WI38 (cell line): ENCODE measurements at regions not wholly inside any gene's neighbourhood (a gene's known extent, or its start where the extent isn't known, plus 50 kb on each side); places are given as distances from the start of the nearest gene placed in this dataset.
"Not testable (repeated sequence)": the region's sequence is repeated elsewhere in the genome, so short reads cannot be mapped to it uniquely, and the experiment has no call there.

Experiments used
- H3K4me3 ChIP-seq: 2 replicates; pipeline ENCODE4 v1.5.1; 2011; ENCODE audit warnings: low read depth, mild to moderate bottlenecking, control low read depth, low read length
- TF ChIP-seq, protein P1 (sequence below): IDR thresholded peaks from 2 replicates; pipeline ENCODE4 v1.5.1; 2012; ENCODE audit warnings: low read depth, mild to moderate bottlenecking, control low read depth, low read length

DNA sequence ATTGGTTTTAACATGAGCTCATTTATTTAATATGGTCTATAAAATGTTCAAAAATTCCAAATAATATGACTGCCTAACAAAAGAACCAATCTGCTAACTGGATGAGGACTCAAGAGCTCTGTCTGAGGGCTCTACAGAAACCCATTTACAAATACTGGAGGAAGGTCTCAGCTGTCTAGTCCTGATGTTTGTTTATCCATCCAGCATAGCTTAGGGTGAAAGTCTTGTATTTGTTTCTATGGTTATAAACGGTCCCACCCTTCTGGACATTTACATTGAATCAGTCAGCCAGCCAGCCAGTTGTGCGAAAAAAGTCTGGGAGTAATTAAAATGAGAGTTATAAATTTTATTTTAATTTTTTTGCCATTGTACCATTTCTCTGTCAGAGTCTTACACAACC, 220.7 kb downstream of the BMP4 start:
- TF ChIP-seq, protein P1, sequence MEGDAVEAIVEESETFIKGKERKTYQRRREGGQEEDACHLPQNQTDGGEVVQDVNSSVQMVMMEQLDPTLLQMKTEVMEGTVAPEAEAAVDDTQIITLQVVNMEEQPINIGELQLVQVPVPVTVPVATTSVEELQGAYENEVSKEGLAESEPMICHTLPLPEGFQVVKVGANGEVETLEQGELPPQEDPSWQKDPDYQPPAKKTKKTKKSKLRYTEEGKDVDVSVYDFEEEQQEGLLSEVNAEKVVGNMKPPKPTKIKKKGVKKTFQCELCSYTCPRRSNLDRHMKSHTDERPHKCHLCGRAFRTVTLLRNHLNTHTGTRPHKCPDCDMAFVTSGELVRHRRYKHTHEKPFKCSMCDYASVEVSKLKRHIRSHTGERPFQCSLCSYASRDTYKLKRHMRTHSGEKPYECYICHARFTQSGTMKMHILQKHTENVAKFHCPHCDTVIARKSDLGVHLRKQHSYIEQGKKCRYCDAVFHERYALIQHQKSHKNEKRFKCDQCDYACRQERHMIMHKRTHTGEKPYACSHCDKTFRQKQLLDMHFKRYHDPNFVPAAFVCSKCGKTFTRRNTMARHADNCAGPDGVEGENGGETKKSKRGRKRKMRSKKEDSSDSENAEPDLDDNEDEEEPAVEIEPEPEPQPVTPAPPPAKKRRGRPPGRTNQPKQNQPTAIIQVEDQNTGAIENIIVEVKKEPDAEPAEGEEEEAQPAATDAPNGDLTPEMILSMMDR: no peak
- H3K4me3 ChIP-seq: no peak overlapping the region

DNA sequence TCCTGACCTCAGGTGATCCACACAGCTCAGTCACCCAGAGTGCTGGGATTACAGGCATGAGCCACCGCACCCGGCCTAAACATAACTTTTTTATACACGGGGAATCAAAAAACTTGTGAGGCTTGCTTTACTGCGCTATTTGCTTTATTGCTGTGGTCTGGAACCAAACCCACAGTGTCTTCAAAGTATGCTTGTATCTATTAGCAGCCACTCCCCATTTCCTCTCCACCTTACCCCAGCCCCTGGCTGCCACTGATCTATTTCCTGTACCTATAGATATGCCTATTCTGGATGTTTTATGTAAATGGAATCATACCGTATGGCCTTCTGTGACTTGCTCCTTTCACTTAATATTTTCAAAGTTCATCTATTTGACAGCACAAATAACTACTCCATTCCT, 233.4 kb downstream of the BMP4 start:
- H3K4me3 ChIP-seq: no peak overlapping the region
- TF ChIP-seq, protein P1: no peak

DNA sequence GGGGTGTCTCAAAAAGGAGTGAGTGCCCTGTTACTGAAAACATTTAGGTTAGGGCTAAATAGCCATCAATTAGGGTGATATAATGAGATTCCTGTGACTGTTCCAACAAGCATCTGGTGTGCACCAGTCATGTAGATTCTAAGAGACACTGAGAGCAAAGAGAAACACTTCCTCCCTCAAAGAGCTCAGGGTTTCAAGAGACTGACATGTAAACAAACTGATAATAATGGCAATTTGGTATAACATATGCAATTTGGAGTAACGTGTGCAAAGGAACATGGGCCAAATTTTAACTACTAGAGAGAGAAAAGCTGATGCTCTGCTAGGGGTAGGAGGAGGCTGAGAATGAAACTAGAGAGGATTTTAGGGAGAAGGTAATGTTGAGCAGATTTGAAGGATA, 237.1 kb downstream of the BMP4 start:
- no peak overlapping the region for H3K4me3 ChIP-seq

DNA sequence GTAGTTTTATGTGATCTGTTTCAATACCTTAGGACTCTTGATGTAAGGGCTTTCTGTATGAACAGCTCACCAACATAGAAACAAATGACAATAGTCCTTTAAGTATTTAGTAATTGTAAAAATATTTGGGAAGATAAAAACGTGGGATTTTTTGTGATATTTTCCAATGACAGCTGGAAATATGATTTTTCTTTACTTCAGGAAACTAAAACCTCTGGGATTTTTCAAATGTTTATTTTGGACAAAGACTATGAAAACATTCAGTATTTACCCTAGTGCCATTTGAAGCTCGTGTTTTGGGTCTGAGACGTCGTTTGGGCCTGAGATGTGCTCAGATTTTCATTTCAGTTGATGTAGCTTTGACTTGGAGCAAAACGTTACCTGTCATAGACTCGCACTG, 240.0 kb downstream of the BMP4 start:
- TF ChIP-seq, protein P1: no peak
- H3K4me3 ChIP-seq: no peak overlapping the region

More for the DNA sequence above, 237.1 kb downstream of the BMP4 start:
- TF ChIP-seq, protein P1: no peak

DNA sequence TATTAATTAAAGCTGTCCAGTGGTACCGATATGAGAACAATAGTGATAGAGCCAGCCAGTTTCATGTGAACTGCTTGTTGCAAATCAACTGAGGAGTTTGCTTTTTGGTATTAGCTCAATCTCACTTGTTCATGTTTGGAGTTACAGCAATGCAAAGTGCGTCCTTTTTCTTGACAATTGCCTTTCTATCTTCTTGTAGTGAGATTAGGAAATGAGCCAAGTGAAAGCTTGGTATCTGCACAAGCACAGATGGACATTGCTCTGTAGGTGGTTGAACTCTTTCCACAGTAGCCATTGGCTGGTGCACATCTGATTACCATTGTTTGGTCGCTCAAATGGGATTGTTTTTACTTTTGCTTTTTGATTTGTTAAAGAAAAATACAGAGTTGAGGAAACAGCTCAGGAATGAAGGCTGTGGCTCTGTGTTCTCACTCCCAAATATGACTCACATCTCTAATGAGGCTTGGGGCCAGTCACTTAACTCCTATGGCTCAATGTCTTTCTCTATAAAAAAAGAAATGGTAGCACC, 241.4 kb downstream of the BMP4 start:
- H3K4me3 ChIP-seq: no peak overlapping the region
- TF ChIP-seq, protein P1: no peak

DNA sequence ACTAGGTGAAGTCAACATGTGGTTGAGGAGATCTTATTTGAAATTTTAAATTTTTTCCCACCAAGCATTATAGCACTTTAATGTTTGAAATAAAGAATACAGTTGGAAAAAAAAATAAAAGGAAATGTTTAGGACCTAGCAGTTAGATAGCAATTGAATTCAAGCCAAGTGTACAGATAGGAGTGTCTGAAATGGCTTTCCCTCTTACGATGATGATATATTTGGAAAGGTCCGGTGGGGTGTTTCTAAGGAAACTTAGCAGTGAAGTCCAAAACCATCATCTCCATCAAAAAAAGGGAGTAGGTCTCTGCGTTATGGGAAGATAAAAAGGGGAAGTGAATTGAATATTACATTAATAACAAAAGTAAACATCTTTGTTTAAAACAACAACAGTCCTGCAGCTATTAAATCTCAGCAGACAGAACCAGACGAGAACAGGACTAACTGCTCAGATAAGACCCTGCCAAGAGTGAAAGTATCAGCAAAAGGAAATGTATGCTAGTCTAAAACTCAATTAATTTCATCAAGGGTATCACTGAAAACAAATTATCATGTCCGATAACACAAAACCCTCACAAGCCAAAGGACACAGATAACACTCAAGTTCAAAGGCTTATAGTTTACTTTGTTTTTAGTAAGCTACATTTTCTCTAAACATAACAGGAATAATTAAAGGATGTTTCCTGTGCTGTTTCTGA, 242.0 kb downstream of the BMP4 start:
- no peak overlapping the region for H3K4me3 ChIP-seq
- TF ChIP-seq, protein P1: no peak

DNA sequence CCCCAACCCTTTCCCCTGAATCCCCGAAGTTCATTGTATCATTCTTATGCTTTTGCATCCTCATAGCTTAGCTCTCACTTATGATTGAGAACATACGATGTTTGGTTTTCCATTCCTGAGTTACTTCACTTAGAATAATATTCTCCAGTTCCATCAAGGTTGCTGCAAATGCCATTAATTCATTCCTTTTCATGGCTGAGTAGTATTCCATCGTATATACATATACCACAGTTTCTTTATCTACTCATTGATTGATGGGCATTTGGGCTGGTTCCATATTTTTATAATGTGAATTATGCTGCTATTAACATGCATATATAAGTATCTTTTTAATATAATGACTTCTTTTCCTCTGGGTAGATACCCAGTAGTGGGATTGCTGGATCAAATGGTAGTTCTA, 243.7 kb downstream of the BMP4 start:
- not testable (repeated sequence) for H3K4me3 ChIP-seq

DNA sequence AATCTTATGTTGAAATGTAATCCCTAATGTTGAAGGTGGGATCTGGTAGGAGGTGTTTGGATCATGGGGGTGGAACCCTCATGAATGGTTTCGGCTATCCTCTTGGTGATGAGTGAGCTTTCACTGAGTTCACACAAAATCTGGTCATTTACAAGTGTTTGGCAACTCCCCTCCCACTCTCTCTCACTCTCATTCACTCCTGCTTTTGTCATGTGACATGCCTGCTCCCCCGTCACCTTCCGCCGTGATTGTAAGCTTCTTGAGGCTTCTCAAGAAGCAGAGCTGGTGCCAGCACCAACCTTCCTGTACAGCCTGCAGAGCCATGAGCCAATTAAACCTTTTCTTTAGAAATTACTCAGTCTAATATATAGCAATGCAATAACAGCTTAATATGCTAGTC, 245.4 kb downstream of the BMP4 start:
- TF ChIP-seq, protein P1: no peak
- no peak overlapping the region for H3K4me3 ChIP-seq
